GM13977 (cell line): ENCODE measurements at regions not wholly inside any gene's neighbourhood (a gene's known extent, or its start where the extent isn't known, plus 50 kb on each side); places are given as distances from the start of the nearest gene placed in this dataset.

Experiments
- DNase-seq: peaks from one replicate; pipeline ENCODE4 v3.0.0; 2012; ENCODE audit warnings: low spot score
- in situ Hi-C: fragments of 300-500 bp; cut with MboI; formaldehyde crosslinking; loops from one replicate; pipeline ENCODE4 v1.12.0; 2022; ENCODE audit warnings: low sequenced_read_pairs, low pct_unique_long_range_greater_than_20kb, mixed read lengths, inconsistent platforms; ENCODE audit not compliant: unreplicated experiment
- TF ChIP-seq, protein P1 (sequence below): IDR thresholded peaks from 2 replicates; pipeline ENCODE4 v1.5.1; 2012; ENCODE audit warnings: mild to moderate bottlenecking, control low read depth; ENCODE audit not compliant: insufficient read depth; ENCODE audit errors: extremely low read depth, missing control alignments

DNA sequence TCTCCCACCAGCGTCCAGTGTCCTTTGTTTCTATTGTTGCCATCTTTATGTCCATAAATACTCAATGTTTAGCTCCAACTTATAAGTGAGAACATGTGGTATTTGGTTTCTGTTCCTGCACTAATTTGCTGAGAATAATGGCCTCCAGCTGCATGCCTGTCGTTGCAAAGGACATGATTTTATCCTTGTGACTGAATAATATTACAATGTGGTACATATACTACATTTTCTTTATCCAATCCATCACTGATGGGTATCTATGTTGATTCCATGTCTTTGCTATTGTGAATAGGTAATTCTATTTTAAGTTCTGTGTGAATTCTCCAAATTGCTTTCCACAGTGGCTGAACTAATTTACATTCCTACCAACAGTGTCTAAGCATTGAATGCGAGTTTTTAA is 578.6 kb upstream of the CA10 start:
- in situ Hi-C loops, result no loop called here
- DNase-seq, result no peak
- TF ChIP-seq, protein P1, sequence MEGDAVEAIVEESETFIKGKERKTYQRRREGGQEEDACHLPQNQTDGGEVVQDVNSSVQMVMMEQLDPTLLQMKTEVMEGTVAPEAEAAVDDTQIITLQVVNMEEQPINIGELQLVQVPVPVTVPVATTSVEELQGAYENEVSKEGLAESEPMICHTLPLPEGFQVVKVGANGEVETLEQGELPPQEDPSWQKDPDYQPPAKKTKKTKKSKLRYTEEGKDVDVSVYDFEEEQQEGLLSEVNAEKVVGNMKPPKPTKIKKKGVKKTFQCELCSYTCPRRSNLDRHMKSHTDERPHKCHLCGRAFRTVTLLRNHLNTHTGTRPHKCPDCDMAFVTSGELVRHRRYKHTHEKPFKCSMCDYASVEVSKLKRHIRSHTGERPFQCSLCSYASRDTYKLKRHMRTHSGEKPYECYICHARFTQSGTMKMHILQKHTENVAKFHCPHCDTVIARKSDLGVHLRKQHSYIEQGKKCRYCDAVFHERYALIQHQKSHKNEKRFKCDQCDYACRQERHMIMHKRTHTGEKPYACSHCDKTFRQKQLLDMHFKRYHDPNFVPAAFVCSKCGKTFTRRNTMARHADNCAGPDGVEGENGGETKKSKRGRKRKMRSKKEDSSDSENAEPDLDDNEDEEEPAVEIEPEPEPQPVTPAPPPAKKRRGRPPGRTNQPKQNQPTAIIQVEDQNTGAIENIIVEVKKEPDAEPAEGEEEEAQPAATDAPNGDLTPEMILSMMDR, result no peak

DNA sequence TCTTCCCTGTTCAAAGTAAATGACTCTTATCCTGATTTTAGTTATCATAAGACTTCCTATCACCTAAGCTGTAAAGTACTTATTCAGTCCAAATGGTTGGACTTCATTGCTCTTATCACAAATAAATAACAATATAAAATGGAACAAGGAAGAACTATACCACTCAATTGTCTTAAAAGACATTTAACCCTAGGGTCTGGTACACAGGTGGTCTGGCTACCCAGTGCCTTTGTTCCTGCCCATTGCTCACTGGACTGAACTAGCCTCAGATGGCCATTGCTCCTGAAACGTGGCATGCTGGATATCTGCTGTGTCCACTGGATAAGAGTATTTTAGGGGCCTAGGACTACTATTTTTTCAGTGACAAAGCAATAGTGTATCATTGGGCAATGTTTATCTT is 574.3 kb upstream of the CA10 start:
- TF ChIP-seq, protein P1, result no peak
- in situ Hi-C loops, result no loop called here
- DNase-seq, result no peak

DNA sequence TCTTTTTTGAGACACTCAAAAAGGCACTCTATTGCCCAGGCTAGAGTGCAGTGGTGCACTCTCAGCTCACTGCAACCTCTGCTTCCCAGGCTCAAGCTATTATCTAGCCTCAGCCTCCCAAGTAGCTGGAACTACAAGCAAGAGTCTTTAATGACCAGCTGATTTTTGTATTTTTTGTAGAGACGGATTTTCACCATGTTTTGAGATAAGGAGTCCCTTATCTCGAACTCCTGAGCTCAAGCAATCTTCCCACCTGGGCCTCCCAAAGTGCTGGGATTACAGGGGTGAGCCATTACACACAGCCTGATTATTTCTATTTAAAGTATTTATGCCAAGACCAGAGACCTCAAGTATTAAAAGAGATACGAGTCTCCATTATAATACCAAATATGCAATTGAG is 566.1 kb upstream of the CA10 start:
- TF ChIP-seq, protein P1, result no peak
- no peak for DNase-seq
- in situ Hi-C loops, result no loop called here

DNA sequence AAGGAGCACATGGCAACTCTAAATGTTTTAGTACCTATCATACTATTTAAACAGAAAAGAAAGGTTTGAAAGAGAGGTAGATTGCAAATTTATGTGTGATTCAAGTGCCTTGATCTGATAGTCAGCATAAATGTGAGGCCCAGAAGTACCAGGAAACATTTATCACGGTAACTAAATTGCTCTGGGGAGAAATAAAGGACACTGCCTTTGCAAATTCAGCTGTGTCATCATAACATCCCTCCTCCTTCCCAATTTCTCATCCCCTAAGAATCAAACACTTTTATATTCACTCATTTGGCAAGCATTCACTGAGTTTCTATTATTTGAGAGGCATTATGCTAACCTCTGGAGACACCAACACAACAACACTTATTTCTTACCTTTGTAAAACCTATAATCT is 563.4 kb upstream of the CA10 start:
- in situ Hi-C loops, result no loop called here
- TF ChIP-seq, protein P1, result no peak
- no peak for DNase-seq

DNA sequence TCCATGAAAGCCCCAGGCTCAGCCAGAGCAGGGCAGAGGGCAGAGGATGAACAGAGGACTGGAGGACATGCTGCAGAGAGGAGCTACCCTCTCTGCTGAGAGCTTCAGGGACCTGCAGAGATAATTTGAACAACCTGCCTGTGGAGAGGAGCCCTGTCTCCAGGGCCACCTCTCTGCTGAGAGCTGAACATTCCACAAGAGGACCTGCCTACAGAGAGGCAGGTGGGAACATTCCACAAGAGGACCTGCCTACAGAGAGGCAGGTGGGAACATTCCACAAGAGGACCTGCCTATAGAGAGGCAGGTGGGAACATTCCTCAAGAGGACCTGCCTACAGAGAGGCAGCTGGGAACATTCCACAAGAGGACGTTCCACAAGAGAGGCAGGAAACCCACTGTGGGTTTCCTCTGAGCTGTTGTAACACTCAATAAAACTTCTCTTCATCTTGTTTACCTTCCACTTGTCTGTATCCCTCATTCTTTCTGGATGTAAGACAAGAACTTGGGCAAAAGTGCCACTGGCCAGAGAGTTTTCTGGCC is 551.9 kb upstream of the CA10 start:
- DNase-seq, result no peak
- TF ChIP-seq, protein P1, result no peak
- in situ Hi-C loops, result no loop called here

DNA sequence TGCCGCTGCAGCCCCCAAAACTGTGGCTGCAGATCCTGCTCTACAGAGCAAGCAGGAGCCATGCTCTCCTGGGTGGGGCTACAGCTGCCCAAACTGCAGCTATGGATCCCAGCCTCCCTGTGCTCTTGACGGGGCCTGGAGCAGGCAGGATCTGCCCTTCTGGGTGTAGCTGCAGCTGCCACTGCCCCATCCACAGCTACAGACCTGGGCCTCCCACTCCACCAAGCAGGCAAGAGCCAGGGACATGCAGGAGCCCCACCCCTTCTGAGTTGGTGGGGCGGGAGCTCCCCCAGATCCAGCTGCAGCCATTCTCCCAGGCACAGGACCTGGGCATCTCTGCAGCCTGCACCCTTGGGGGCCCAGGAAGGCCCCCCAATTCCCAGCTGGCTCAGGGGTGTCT is 551.2 kb upstream of the CA10 start:
- in situ Hi-C loops, result no loop called here
- DNase-seq, result no peak
- TF ChIP-seq, protein P1, result no peak

DNA sequence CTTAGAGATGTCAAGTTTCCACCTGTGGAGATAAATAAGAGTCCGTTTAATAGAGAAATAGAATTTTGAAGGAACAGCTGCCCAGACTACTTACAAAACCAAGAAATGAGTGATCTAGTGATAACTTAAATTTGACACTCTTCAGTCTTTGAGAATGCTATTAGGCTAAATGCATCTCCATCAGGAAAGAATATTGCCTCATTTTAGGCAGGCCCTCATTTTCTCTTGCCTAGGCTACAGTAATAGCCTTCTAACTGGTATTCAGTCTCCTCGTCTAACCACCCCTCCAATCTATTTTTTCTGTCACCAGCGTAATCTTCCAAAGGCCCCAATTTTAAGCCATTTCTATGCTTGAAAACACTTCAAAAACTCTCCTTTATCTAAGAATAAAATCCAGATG is 537.8 kb upstream of the CA10 start:
- in situ Hi-C loops, result no loop called here
- TF ChIP-seq, protein P1, result no peak
- DNase-seq, result no peak
